AG09319 (cell line): ENCODE measurements at regions not wholly inside any gene's neighbourhood (a gene's known extent, or its start where the extent isn't known, plus 50 kb on each side); places are given as distances from the start of the nearest gene placed in this dataset.

Source experiments
- DNase-seq: peaks from one replicate; pipeline ENCODE4 v3.0.0-alpha.2; 2010; ENCODE audit warnings: low read depth; ENCODE audit errors: extremely low read depth
- TF ChIP-seq, protein P1 (sequence below): IDR thresholded peaks from 2 replicates; pipeline ENCODE4 v1.5.1; 2011; ENCODE audit warnings: low read depth, mild to moderate bottlenecking, inconsistent platforms, low read length, moderate library complexity

DNA sequence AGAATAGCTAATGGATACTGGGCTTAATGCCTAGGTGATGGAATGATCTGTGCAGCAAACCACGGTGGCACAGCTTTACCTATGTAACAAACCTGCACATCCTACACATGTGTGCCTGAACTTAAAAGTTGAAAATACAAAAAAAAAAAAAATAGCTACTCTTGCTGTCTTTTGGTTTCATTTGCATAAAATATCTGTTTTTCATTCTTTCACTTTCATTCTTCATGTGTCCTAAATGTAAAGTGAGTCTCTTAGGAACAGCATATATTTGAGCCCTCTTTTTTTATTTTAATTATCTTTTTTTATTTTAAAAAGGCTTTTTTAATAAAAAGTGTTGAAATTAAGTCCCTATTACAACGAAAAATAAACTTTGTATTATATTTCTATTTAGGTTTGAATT is 836.1 kb upstream of the KCND2 start:
- DNase-seq = no peak
- TF ChIP-seq, protein P1, sequence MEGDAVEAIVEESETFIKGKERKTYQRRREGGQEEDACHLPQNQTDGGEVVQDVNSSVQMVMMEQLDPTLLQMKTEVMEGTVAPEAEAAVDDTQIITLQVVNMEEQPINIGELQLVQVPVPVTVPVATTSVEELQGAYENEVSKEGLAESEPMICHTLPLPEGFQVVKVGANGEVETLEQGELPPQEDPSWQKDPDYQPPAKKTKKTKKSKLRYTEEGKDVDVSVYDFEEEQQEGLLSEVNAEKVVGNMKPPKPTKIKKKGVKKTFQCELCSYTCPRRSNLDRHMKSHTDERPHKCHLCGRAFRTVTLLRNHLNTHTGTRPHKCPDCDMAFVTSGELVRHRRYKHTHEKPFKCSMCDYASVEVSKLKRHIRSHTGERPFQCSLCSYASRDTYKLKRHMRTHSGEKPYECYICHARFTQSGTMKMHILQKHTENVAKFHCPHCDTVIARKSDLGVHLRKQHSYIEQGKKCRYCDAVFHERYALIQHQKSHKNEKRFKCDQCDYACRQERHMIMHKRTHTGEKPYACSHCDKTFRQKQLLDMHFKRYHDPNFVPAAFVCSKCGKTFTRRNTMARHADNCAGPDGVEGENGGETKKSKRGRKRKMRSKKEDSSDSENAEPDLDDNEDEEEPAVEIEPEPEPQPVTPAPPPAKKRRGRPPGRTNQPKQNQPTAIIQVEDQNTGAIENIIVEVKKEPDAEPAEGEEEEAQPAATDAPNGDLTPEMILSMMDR = no peak

DNA sequence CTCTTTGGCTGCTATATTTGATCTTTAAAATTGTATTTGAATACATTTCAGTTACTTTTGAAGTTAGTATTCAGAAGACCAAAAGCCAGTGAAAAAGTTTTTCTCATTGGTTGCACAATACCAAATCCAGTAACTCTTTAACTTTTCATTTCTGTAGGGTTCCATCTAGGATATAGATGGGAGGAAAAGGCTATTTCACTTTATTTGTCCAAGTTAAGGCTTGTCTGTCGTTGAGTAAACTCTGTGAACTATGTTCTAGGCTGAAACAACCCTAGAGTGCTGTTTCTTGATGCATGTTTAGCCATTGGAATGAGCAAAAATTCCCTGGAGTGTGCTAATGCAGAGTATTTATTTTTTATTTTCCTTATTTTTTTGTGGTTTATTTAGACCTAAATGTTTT is 834.7 kb upstream of the KCND2 start:
- TF ChIP-seq, protein P1 = no peak
- no peak for DNase-seq

DNA sequence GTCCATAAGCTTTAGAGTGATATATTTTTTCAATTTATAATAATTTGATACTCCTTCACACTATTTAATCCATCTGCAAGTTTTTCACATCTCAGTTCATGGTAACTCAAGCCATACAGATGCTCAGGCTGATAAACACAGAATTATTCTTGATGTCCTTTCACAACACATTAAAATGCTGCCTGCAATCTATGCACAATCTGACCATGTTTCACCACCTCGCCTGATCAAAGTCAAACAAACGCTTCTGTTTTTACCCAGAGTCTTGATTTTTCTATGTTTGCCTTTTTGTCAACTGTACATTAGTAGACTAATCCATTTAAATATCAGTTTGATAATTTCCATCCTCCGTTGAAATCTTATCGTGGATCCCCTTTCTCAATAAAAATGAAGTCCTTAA is 833.8 kb upstream of the KCND2 start:
- TF ChIP-seq, protein P1 = no peak
- DNase-seq = no peak

DNA sequence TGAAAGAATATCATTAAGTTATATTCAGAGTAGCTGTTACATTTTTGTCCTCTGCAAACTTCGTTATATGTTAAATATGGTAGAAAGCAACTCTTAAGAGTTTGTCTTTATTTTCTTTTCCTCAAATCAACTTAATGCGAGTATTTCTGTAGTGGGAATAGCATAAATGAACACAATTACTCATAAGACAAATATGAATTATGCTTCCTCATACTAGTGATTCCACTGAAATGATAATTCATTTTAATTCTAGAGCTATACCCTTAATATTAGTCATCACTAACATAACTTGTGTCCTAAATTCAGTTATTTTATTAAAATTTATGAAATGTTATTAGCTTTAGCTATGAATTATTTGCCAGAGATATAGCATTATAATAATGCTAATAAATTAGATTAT is 820.6 kb upstream of the KCND2 start:
- DNase-seq = no peak
- TF ChIP-seq, protein P1 = no peak

DNA sequence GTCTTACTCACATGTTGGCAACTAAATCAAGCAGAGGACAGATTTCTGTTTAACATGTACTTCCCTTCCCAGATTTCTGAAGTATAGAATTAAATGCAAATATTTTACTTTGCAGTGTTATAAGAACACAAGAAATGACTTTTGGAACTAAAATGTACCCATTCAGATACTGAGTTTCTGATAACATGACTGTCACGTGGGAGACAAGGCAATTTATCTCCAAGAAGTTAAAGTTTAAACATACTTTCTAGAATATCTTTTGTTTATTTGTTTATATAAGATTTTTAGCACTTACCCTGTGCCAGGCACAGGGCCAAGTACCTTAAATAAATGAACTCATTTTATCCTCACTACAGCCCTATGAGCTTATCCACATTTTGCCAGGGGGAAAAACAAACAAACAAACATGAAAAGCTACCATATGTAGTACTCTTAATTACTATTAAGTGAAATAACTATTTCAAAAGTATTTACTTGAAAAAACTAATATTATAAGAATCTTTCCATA is 807.1 kb upstream of the KCND2 start:
- no peak for DNase-seq
- TF ChIP-seq, protein P1 = no peak

DNA sequence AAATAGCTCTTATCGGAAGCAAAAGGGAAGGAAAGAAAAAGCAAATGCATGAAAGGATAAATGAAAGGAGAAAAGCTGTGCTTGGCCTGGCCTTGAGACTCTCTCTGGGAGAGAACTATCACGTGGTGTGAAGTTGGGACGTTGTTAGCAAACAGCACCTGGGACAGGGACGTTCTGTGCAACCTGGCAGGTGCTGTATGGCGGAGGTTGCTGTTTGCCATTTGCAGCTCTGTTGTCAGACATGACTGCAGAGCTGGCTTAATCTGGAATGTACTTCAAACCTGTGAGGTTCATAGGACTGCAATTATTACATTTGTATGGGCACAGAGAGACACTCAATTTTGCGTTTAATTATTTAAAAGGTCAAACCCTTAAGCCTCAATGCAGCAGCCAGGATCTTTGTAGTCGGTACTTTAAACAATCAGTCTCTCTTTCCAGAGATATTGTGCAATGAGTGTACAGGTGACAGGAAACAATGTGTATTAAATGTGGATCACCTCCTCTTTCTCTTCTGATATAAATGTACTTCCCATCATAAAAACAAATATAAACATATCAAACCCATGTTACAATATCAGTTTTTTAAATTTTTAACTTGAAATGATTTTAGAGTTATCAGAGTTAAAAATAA is 800.5 kb upstream of the KCND2 start:
- TF ChIP-seq, protein P1 = no peak
- DNase-seq = no peak

DNA sequence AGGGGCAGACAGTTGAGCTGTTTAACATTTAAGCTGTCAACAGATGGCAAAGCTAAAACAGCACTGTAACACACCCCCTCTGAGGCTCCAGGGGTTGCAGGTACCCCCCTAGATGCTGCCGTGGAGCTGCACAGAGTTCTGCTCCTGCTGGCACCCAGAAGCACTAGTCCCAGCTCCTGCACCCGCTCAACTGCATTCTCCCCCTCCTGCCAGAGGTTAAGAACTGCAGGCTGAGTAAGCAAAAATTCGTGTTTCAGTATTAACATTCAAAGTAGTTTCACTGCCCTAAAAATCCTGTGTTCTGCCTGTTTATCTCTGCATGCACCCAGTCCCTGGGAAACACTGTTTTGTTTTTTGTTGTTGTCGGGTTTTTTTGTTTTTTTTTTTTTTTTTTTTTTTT is 790.8 kb upstream of the KCND2 start:
- DNase-seq = no peak
- TF ChIP-seq, protein P1 = no peak
